A549 (cell line): ENCODE measurements at regions not wholly inside any gene's neighbourhood (a gene's known extent, or its start where the extent isn't known, plus 50 kb on each side); places are given as distances from the start of the nearest gene placed in this dataset.

Source experiments
- ATAC-seq, 2 experiments: fragments of 200-7000 bp in 1 of 2; fragments of >200 bp in 1 of 2; cut with Nextera tagmentation in 1 of 2; cut with Tn5 transposase in 1 of 2; 3 replicates each; pipeline versions ENCODE4 v1.8.0 to v1.9.1; 2018 to 2020; ENCODE audit warnings: mild to moderate bottlenecking in 1 of 2, moderate library complexity in 1 of 2
- CTCF ChIA-PET: fragments of 300-600 bp; sonication (Branson Sonifier 250); formaldehyde crosslinking; extraction: SDS; loops from one replicate; lab custom pipeline; 2021; ENCODE audit warnings: antibody characterized with exemption, inconsistent platforms; lab: Yijun Ruan, JAX
- POLR2A ChIA-PET: fragments of 350-600 bp; formaldehyde crosslinking; extraction: SDS; loops from one replicate; lab custom pipeline; 2021; ENCODE audit warnings: antibody characterized with exemption, inconsistent platforms; lab: Yijun Ruan, JAX
- DNase-seq, 2 experiments: peaks; one replicate each; pipeline versions ENCODE4 v3.0.0 to v3.0.0-alpha.2; 2011 to 2016; ENCODE audit warnings: low read depth in 1 of 2, low spot score in 1 of 2
- FAIRE-seq: peaks from 2 replicates; lab custom pipeline; 2011; peaks lifted over from hg19 to GRCh38; lab: Jason Lieb, UNC
- H3K27ac ChIP-seq, 2 experiments: fragments of >200 bp; sonication (Bioruptor Twin); formaldehyde crosslinking; 3 replicates each; pipeline ENCODE4 v1.5.1; 2016 to 2017
- H3K4me1 ChIP-seq: fragments of >200 bp; sonication (Bioruptor Twin); formaldehyde crosslinking; 3 replicates; pipeline ENCODE4 v1.6.1; 2016
- H3K4me2 ChIP-seq: fragments of >200 bp; sonication (Bioruptor Twin); formaldehyde crosslinking; 3 replicates; pipeline ENCODE4 v1.6.1; 2016
- H3K4me3 ChIP-seq: fragments of >200 bp; sonication (Bioruptor Twin); formaldehyde crosslinking; 3 replicates; pipeline ENCODE4 v1.5.1; 2016
- H3K9me3 ChIP-seq: fragments of >200 bp; sonication (Bioruptor Twin); formaldehyde crosslinking; 3 replicates; pipeline ENCODE4 v1.6.1; 2016
- BCL3 ChIP-seq: fragments of >200 bp; sonication (Bioruptor Twin); formaldehyde crosslinking; IDR thresholded peaks from 3 replicates; pipeline ENCODE4 v1.6.1; 2016
- CEBPB ChIP-seq, 2 experiments: fragments of >200 bp in 1 of 2; sonication (Bioruptor Twin) in 1 of 2; formaldehyde crosslinking in 1 of 2; IDR thresholded peaks; 2 replicates each; pipeline ENCODE4 v1.6.1; 2012 to 2016
- EHMT2 ChIP-seq: fragments of 200-600 bp; sonication (generic); IDR thresholded peaks from 2 replicates; pipeline ENCODE4 v1.6.1; 2016; ENCODE audit warnings: antibody characterized with exemption, low read depth, mild to moderate bottlenecking, moderate library complexity
- EP300 ChIP-seq, 2 experiments: fragments of >200 bp; sonication (Bioruptor Twin); formaldehyde crosslinking; IDR thresholded peaks; 2 replicates in 1 of 2; 3 replicates in 1 of 2; pipeline ENCODE4 v1.6.1; 2016 to 2017
- FOSB ChIP-seq: fragments of 250-450 bp; sonication (Bioruptor Pico); IDR thresholded peaks from 2 replicates; pipeline ENCODE4 v1.5.0; 2020; ENCODE audit warnings: mild to moderate bottlenecking, moderate library complexity
- FOSL2 ChIP-seq, 2 experiments: fragments of 450-650 bp in 1 of 2; fragments of >200 bp in 1 of 2; sonication (Bioruptor Twin) in 1 of 2; formaldehyde crosslinking; IDR thresholded peaks; 2 replicates each; pipeline versions ENCODE4 v1.5.0 to v1.6.1; 2016 to 2020; ENCODE audit warnings: mild to moderate bottlenecking in 1 of 2, moderate library complexity in 1 of 2
- GATA3 ChIP-seq: IDR thresholded peaks from 2 replicates; pipeline ENCODE4 v1.6.1; 2012; ENCODE audit warnings: borderline replicate concordance
- JUNB ChIP-seq: fragments of >200 bp; sonication (Bioruptor Twin); formaldehyde crosslinking; IDR thresholded peaks from 2 replicates; pipeline ENCODE4 v1.6.1; 2016
- KDM1A ChIP-seq: fragments of 200-600 bp; sonication (generic); IDR thresholded peaks from 2 replicates; pipeline ENCODE4 v1.6.1; 2016; ENCODE audit warnings: low read depth, mild to moderate bottlenecking
- NPAS2 ChIP-seq: fragments of 250-450 bp; sonication (Bioruptor Pico); IDR thresholded peaks from 2 replicates; pipeline ENCODE4 v1.8.0; 2022; ENCODE audit warnings: mild to moderate bottlenecking, moderate library complexity, borderline replicate concordance
- PHF8 ChIP-seq: fragments of 200-600 bp; sonication (generic); IDR thresholded peaks from 2 replicates; pipeline ENCODE4 v1.6.1; 2016; ENCODE audit warnings: low read depth, mild to moderate bottlenecking, antibody characterized with exemption, moderate library complexity, borderline replicate concordance
- POLR2A ChIP-seq: IDR thresholded peaks from 2 replicates; pipeline ENCODE4 v1.6.1; 2012; ENCODE audit warnings: mild to moderate bottlenecking, low read length
- RAD21 ChIP-seq, 2 experiments: fragments of >200 bp in 1 of 2; sonication (Bioruptor Twin) in 1 of 2; formaldehyde crosslinking in 1 of 2; IDR thresholded peaks in 1 of 2; conservative IDR thresholded peaks in 1 of 2; 2 replicates in 1 of 2; 3 replicates in 1 of 2; pipeline ENCODE4 v1.6.1; 2012 to 2018; ENCODE audit warnings: inconsistent platforms in 1 of 2
- SMC3 ChIP-seq: fragments of >200 bp; sonication (Bioruptor Twin); formaldehyde crosslinking; IDR thresholded peaks from 3 replicates; pipeline ENCODE4 v1.6.1; 2018; ENCODE audit warnings: inconsistent platforms
- ZFP36 ChIP-seq: fragments of 450-650 bp; IDR thresholded peaks from 2 replicates; pipeline ENCODE4 v1.6.1; 2014; ENCODE audit warnings: borderline replicate concordance; ENCODE audit not compliant: partially characterized antibody
- ZNF302 ChIP-seq: fragments of 250-450 bp; sonication (Bioruptor Pico); IDR thresholded peaks from 2 replicates; pipeline ENCODE4 v1.9.0; 2021; ENCODE audit warnings: inconsistent platforms, mild to moderate bottlenecking, moderate library complexity
- WGBS: methylation state at CpG from one replicate; pipeline ENCODE4 v1.1.6; 2017; ENCODE audit errors: missing lambda C conversion rate; 5-methylcytosine and 5-hydroxymethylcytosine counted together
- TF ChIP-seq, protein P1 (sequence below): fragments of >200 bp; sonication (Bioruptor Twin); formaldehyde crosslinking; IDR thresholded peaks from 3 replicates; pipeline ENCODE4 v1.5.1; 2016
- TF ChIP-seq, protein P2 (sequence below): fragments of >200 bp; sonication (Bioruptor Twin); formaldehyde crosslinking; IDR thresholded peaks from 2 replicates; pipeline ENCODE4 v1.6.1; 2016
- TF ChIP-seq, protein P3 (sequence below): IDR thresholded peaks from 2 replicates; pipeline ENCODE4 v1.6.1; 2012

DNA sequence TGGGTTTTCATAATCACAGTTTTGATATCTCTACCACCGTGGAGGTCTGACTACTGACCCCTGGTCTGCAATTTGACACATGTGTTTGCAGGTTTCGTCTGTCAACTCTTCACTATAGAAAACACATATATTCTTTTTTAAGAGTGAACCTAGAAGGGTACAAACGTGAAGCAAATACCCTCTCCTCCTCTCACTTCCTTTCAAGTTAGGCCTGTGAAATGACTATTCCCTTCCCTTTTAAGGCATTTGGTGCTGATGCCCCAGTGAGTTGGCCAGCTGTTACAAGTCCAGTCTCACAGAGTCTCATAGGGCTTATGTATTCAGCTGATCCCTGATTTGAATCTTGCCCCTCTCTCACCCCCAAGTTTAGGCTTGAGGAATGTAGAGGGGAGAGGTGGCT lies 742.0 kb upstream of the IGFBP3 start:
- Histone ChIP-seq H3K4me2 (no peak overlapping the region), H3K4me1 (peaks cover 4% of the 10 kb centered on the region; the same call in 2 of the 3 replicates), H3K4me3 (no peak overlapping the region), H3K9me3 (no peaks in the 10 kb centered on the region), H3K27ac (no peak overlapping the region)
- CTCF ChIA-PET: no interaction called here
- TF ChIP-seq FOSL2 (IDR thresholded peaks at IDR 0.05) (no peak), FOSL2 (CRISPR knock-in tag; IDR thresholded peaks at IDR 0.05) (no peak), POLR2A (no peak), KDM1A (no peak), NPAS2 (CRISPR knock-in tag) (no peak), GATA3 (no peak), ZNF302 (CRISPR knock-in tag) (no peak), JUNB (no peak), ZFP36 (no peak)
- TF ChIP-seq, protein P1, sequence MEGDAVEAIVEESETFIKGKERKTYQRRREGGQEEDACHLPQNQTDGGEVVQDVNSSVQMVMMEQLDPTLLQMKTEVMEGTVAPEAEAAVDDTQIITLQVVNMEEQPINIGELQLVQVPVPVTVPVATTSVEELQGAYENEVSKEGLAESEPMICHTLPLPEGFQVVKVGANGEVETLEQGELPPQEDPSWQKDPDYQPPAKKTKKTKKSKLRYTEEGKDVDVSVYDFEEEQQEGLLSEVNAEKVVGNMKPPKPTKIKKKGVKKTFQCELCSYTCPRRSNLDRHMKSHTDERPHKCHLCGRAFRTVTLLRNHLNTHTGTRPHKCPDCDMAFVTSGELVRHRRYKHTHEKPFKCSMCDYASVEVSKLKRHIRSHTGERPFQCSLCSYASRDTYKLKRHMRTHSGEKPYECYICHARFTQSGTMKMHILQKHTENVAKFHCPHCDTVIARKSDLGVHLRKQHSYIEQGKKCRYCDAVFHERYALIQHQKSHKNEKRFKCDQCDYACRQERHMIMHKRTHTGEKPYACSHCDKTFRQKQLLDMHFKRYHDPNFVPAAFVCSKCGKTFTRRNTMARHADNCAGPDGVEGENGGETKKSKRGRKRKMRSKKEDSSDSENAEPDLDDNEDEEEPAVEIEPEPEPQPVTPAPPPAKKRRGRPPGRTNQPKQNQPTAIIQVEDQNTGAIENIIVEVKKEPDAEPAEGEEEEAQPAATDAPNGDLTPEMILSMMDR: no peak
- TF ChIP-seq, protein P2, sequence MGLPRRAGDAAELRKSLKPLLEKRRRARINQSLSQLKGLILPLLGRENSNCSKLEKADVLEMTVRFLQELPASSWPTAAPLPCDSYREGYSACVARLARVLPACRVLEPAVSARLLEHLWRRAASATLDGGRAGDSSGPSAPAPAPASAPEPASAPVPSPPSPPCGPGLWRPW: no peak
- TF ChIP-seq, protein P3, sequence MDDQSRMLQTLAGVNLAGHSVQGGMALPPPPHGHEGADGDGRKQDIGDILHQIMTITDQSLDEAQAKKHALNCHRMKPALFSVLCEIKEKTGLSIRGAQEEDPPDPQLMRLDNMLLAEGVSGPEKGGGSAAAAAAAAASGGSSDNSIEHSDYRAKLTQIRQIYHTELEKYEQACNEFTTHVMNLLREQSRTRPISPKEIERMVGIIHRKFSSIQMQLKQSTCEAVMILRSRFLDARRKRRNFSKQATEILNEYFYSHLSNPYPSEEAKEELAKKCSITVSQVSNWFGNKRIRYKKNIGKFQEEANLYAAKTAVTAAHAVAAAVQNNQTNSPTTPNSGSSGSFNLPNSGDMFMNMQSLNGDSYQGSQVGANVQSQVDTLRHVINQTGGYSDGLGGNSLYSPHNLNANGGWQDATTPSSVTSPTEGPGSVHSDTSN: no peak
- POLR2A ChIA-PET: no interaction called here
- 38% methylated on average over 3 of the region's 3 CpGs for WGBS
- no peak for ATAC-seq
- FAIRE-seq: no peak
- DNase-seq: no peak

- POLR2A ChIA-PET: no interaction called here
- no peak for DNase-seq
- peaks cover 4% of the 10 kb centered on the region; the same call in 2 of the 3 replicates for H3K4me1 ChIP-seq
- H3K27ac ChIP-seq: no peak overlapping the region
- WGBS: 37% methylated on average over 2 of the region's 4 CpGs
- H3K4me2 ChIP-seq: no peak overlapping the region
- CTCF ChIA-PET: interaction anchor here (0.6 to 0.7 kb wide), 2 partner anchors 167 to 440 kb away, joined by 3 to 6 read pairs; no protein-coding TSS in a partner anchor
- TF ChIP-seq BCL3 (no peak), EP300 (IDR thresholded peaks at IDR 0.05) (no peak), RAD21 (conservative IDR thresholded peaks at IDR 0.05 in 1 of 2, IDR thresholded peaks at IDR 0.05 in 1 of 2) (no peak), EHMT2 (no peak), CEBPB (IDR thresholded peaks at IDR 0.05) (no peak), ZNF302 (CRISPR knock-in tag) (no peak), FOSB (CRISPR knock-in tag) (no peak), SMC3 (no peak), PHF8 (no peak)
- FAIRE-seq: no peak
- no peak for ATAC-seq
- no peak overlapping the region for H3K4me3 ChIP-seq
- no peaks in the 10 kb centered on the region for H3K9me3 ChIP-seq
These were observed 740.4 kb upstream of the IGFBP3 start for GRCh38 chr7:46661431-46661830.

GRCh38 chr7:46660402-46660980 lies 739.4 kb upstream of the IGFBP3 start:
- no peak for ATAC-seq
- 62% methylated on average over 2 of the region's 2 CpGs for whole genome bisulfite sequencing
- H3K4me1 ChIP-seq: peaks cover 4% of the 10 kb centered on the region; the same call in 2 of the 3 replicates
- POLR2A ChIA-PET: no interaction called here
- peak in 1 of 2 experiments; percentile 11 for DNase-seq
- H3K4me3 ChIP-seq: no peak overlapping the region
- CTCF ChIA-PET: no interaction called here
- TF ChIP-seq BCL3 (no peak), JUNB (0 out of 2 replicates have a peak, but pooled peaks have one; percentile 15)
- H3K9me3 ChIP-seq: no peaks in the 10 kb centered on the region
- H3K4me2 ChIP-seq: no peak overlapping the region
- H3K27ac ChIP-seq: peak overlapping the region; percentile 15 to 50; a peak in 4 of 6 replicates
- peak; percentile 13 for FAIRE-seq
